ENCODE measurements at regions not wholly inside any gene's neighbourhood (a gene's known extent, or its start where the extent isn't known, plus 50 kb on each side); places are given as distances from the start of the nearest gene placed in this dataset.
"Not testable (repeated sequence)": the region's sequence is repeated elsewhere in the genome, so short reads cannot be mapped to it uniquely, and the experiment has no call there.

DNA sequence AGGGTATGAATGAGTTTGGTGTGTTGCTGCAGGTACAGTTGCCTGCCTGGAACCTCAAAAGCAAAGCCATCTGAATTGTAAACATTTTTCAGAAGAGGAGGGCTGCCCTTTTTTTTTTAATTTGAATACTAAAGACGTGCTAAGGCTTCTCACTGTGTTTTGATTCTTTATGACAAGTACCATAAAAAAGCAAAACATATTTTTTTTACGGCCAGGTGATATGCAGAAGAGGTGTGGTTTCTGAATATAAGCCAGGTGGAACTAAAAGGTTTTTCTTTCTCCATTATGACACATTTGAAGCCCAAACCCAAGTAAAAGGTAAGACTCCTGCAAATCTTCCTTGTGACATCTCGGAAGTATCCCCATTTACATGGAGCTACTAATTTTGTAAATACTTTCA lies 246.3 kb downstream of the IRS1 start:
- H3K9me3 Mint-ChIP-seq: no peaks in the 10 kb centered on the region
- no peaks in the 10 kb centered on the region for H3K4me1 Mint-ChIP-seq
- H3K36me3 Mint-ChIP-seq: no peaks in the 10 kb centered on the region
- no peak overlapping the region for H3K4me3 Mint-ChIP-seq
- H3K27me3 Mint-ChIP-seq: peaks cover 12% of the 10 kb centered on the region
- no peak overlapping the region for H3K27ac Mint-ChIP-seq
- ATAC-seq: no peak

DNA sequence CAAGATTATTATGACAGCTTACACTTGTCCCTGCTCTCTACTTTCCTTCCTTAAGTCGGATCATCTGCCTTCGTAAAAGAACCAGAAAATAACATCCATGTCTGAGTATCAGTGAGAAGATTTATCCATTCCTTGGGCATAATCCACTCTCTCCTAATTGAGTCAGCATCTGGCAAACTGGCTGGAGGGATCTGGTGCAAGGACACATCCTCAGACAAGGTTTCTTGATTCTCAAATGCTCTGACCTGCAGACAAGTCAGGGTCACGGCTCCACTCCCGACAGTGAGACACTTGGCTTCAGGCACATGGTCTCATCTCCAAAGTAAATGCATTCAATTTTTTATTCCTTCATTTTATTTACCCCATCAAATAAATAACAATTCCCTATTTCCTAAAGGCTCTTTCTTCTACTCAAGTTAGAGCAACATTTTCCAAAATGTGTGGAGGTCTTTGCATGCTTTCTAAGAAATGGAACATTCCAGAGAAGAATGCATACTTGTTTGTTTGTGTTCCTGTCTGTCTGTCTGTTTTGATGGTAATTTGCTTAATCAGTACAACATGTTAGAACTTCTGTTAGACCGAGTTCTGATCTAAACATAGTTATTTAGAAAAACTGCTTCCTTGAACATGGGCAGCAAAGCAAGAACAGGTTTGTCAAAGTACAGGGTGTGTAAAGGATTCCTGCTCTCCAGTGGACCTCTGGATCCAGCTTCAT lies 246.9 kb downstream of the IRS1 start:
- H3K4me3 Mint-ChIP-seq: no peak overlapping the region
- no peaks in the 10 kb centered on the region for H3K36me3 Mint-ChIP-seq
- no peak overlapping the region for H3K27ac Mint-ChIP-seq
- peaks cover 12% of the 10 kb centered on the region for H3K27me3 Mint-ChIP-seq
- ATAC-seq: no peak
- H3K4me1 Mint-ChIP-seq: no peaks in the 10 kb centered on the region
- no peaks in the 10 kb centered on the region for H3K9me3 Mint-ChIP-seq

DNA sequence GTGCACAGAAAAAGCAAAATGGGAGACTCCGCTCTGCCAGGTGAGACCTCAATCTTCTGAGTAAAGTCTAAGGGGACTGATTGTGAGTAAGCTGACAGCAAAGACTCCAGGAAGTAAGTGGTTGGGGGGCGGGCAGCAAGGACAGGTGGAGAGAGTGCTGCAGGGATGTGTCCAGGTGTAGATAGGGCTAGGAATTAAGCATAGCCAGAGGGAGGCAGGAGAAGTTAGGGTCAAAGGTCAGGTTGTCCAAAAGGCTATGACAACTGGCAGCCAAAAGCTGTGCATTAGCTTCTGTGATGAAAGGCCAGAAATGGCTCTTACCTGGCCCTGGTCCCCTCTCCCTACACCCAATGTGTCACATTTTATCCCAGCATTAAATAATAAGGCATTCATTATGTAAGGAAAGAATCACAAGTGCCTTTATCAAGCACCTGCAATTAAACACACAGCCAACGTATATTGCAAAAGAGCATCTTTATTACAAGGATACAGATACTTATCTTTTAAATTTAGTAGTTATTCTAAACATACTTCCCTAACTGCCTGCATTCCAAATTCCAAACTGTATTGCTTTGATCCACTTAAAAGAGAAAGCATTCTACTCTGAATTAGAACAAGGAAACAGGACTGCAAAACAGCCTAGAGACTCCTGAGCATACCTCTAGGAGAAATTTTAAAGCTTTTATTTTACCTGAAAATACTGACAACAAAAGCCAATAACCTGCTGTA lies 247.9 kb downstream of the IRS1 start:
- no peak for ATAC-seq
- Mint-ChIP-seq H3K27ac (no peak overlapping the region), H3K36me3 (no peaks in the 10 kb centered on the region), H3K4me3 (no peak overlapping the region), H3K9me3 (no peaks in the 10 kb centered on the region), H3K4me1 (no peaks in the 10 kb centered on the region), H3K27me3 (peaks cover 4% of the 10 kb centered on the region)

DNA sequence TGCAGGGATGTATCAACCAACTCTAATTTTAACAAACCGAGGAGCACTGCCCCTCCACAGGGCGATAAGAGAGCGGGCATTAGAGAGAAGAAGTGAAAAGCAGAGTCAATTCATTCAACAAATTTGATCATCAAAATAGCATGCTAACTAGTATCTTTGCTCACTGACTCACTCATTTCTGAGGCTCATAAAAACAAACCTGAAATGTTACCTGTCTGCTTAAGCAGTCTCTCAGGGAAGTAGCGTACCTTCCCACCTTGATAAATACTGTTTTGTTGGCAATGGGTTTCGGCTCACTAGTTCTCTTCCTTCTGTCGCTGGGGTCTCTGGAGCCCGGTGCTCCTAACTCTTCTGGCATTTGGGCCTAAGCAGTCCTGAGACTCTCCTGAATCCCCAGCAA lies 248.8 kb downstream of the IRS1 start:
- Mint-ChIP-seq H3K27ac (no peak overlapping the region), H3K4me3 (no peak overlapping the region), H3K27me3 (no peaks in the 10 kb centered on the region), H3K36me3 (no peaks in the 10 kb centered on the region), H3K9me3 (no peaks in the 10 kb centered on the region), H3K4me1 (no peaks in the 10 kb centered on the region)
- no peak for ATAC-seq

DNA sequence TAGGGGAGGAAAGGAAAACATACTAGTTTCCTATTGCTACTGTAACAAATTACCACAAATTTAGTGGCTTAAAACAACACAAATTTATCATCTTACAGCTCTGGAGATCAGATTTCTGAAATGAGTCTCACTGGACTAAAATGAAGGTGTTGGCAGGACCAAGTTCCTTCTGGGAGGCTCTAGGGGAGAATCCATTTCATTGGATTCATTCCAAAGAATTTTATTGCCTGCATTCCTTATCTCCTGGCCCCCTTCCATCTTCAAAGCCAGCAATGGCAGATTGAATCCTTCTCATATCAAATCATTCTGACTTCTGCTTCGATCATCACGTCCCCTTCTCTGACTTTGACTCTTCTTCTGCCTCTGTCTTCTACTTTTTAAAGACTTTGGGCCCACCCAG lies 250.9 kb downstream of the IRS1 start:
- Mint-ChIP-seq H3K36me3 (no peaks in the 10 kb centered on the region), H3K27me3 (no peaks in the 10 kb centered on the region), H3K4me1 (no peaks in the 10 kb centered on the region), H3K4me3 (no peak overlapping the region), H3K9me3 (no peaks in the 10 kb centered on the region), H3K27ac (no peak overlapping the region)
- ATAC-seq: no peak

DNA sequence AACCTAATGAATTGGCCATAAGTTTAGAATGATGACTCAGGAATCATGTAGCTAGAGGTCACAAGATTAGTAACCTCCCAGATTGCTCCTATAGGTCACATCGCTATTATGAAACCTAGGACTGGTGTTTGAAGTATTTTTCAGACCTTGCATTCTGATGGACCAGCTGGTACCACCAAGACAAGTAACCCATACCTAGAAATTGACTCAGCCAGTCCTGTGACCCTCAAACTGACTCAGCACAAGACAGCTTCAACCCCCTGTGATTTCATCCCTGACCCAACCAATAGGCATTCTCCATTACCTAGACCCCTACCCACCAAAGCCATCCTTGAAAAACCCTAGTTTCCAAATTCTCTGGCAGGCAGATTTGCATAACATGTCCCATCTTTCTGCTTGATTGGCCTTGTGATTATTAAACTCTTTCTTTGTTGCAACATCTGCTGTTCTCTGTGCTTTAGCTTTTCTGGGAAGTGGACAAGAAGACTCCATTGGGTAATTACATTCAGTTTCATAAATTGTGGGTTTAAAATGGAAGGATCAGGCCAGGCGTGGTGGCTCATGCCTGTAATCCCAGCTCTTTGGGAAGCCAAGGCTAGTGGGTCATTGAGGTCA lies 254.9 kb downstream of the IRS1 start:
- no peak for ATAC-seq
- Mint-ChIP-seq H3K36me3 (no peaks in the 10 kb centered on the region), H3K27me3 (no peaks in the 10 kb centered on the region), H3K4me1 (no peaks in the 10 kb centered on the region), H3K9me3 (peaks cover 2% of the 10 kb centered on the region), H3K4me3 (no peak overlapping the region), H3K27ac (no peak overlapping the region)

DNA sequence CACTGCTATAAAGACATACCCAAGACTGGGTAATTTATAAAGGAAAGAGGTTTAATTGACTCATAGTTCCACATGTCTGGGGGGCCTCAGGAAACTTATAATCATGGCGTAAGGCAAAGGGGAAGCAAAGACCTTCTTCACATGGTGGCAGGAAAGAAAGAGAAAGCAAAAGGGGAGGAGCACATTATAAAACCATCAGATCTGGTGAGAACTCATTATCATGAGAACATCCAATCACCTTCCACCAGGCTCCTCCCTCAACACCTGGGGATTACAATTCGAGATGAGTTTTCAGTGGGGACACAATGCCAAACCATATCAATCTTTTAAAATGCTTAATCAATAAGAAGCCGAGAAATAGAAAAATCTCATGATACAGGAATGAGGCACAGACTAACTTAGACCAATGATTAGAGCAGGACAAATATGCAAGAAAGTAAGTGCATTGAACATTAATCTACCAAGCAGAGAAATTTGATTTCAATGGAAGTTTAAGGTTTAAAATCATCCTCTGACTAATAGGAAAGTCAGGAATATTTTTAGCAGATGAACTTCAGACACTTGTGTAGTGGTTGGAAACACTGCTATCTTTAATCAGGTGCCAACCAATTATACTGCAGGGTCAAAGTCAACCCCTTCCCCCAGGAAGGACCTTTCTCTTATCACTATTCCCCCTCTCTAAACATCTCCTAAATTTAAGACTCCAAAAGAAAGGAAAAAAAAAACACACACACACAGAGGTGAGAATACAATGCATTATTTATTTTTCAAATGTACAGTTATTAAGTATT lies 259.2 kb downstream of the IRS1 start:
- ATAC-seq: no peak
- Mint-ChIP-seq H3K27me3 (no peaks in the 10 kb centered on the region), H3K4me1 (no peaks in the 10 kb centered on the region), H3K27ac (no peak overlapping the region), H3K36me3 (no peaks in the 10 kb centered on the region), H3K9me3 (peaks cover 2% of the 10 kb centered on the region), H3K4me3 (no peak overlapping the region)

DNA sequence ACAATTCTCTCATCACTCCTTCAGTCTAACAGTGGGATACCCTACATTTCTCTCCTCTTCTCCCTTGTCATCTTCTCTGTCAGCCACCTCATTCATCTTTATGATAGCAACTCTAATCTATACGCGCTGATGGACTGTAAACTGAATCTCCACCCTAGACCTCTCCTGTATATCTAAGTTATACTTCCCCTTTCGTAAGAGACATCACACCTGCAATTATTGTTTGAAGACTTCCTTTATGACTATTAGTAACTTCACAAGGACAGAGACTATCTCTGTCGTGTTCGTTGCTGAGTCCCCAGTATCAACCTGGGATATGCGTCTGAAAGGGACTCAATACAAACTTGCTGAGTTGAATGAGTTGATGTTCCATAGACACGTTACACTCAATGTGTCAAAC lies 263.2 kb downstream of the IRS1 start:
- no peak overlapping the region for H3K27ac Mint-ChIP-seq

DNA sequence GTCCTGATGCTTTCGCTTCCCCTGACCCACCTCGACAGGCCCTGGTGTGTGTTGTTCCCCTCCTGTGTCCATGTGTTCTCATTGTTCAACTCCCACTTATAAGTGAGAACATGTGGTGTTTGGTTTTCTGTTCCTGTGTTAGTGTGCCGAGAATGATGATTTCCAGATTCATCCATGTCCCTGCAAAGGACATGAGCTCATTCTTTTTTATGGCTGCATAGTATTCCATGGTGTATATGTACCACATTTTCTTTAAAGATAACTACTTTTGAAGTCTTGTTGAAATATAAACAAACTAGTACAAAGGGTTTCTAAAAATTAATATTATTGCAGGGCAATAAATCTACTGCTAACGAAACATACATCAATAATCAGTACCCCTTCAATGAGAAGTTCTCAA lies 266.6 kb downstream of the IRS1 start:
- H3K27me3 Mint-ChIP-seq, H3K4me1 Mint-ChIP-seq, H3K9me3 Mint-ChIP-seq, H3K36me3 Mint-ChIP-seq, H3K4me3 Mint-ChIP-seq, ATAC-seq, H3K27ac Mint-ChIP-seq: not testable (repeated sequence)

More for the DNA sequence above, 263.2 kb downstream of the IRS1 start:
- no peaks in the 10 kb centered on the region for H3K36me3 Mint-ChIP-seq
- no peaks in the 10 kb centered on the region for H3K27me3 Mint-ChIP-seq
- H3K9me3 Mint-ChIP-seq: peaks cover 2% of the 10 kb centered on the region
- H3K4me3 Mint-ChIP-seq: no peak overlapping the region
- ATAC-seq: no peak
- no peaks in the 10 kb centered on the region for H3K4me1 Mint-ChIP-seq

DNA sequence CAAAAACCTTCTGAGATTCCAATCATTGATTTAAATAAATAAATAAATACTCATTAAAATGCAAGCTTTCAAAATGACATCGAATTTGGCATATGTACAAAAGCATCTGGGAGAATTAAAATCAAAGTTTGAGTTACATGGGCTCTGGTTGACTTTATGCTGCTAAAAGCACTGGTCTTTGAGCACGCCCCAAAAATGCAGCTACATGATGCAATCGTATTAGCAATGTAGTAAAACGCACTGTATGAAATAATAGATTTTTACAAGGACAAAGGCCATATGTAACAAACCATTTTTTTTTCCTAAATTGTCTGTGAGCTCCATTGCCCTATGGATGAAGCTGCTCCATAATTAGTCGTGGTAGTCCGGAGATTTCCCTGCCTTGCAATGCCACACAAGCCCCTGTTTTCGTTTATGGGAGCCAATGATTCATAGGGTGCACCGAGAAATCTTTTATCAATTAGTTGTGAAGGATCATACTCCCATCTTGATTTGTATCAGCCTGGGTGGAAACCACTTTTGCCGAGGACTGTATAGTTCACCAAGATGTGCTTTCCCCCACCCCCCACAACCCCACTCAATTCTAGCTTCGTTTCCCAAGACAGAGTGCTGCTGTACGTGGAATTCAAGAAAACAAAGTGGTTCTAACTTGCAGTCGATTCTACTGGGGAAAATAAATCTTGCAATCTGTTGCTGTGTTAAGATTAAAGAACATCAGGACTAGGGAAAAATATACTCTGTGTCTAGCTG lies 268.4 kb downstream of the IRS1 start:
- peaks cover 2% of the 10 kb centered on the region for H3K9me3 Mint-ChIP-seq
- H3K27ac Mint-ChIP-seq: no peak overlapping the region
- H3K36me3 Mint-ChIP-seq: no peaks in the 10 kb centered on the region
- no peaks in the 10 kb centered on the region for H3K4me1 Mint-ChIP-seq
- H3K4me3 Mint-ChIP-seq: no peak overlapping the region
- ATAC-seq: no peak
- no peaks in the 10 kb centered on the region for H3K27me3 Mint-ChIP-seq

DNA sequence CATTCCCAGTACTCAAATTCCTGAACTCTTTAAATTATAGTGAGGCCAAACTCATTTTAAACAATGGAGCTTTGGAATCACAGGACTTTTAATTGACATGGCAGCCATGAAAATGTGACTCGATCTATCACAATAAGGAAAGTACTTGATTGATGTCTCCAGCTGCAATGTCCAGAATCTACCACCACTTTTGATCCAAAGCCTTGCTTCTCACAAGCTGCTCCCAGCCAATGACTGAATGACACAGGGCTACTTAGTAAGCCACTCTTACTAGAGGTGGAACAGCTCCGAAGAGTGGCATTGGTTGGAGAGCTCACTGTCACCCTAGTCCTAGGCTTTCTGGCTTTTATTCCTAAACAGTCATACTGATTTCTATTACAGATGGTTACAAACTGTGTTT lies 270.1 kb downstream of the IRS1 start:
- H3K27me3 Mint-ChIP-seq: no peaks in the 10 kb centered on the region
- peaks cover 2% of the 10 kb centered on the region for H3K9me3 Mint-ChIP-seq
- H3K4me1 Mint-ChIP-seq: no peaks in the 10 kb centered on the region
- ATAC-seq: no peak
- H3K27ac Mint-ChIP-seq: no peak overlapping the region
- H3K4me3 Mint-ChIP-seq: no peak overlapping the region
- no peaks in the 10 kb centered on the region for H3K36me3 Mint-ChIP-seq

DNA sequence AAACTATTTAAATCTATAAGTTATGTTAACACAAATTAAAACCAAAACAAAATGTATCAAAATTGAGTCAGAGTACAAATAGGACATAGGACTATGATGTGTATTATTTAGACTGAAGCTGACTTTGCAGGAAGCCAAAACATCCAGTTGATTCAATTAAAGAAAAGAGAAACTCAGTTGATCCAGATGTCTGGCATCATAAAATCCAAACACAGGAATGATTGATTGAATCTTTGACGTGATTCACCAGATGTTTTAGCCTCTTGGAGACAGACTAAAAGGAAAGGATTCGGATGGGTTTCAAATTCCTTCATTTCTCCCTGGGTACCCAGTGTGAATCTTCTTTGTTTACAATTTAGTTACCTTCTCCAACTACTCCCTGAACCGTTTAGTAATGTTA lies 272.9 kb downstream of the IRS1 start:
- no peak for ATAC-seq
- Mint-ChIP-seq H3K4me3 (no peak overlapping the region), H3K27ac (no peak overlapping the region), H3K36me3 (no peaks in the 10 kb centered on the region), H3K27me3 (no peaks in the 10 kb centered on the region), H3K9me3 (no peaks in the 10 kb centered on the region), H3K4me1 (no peaks in the 10 kb centered on the region)

DNA sequence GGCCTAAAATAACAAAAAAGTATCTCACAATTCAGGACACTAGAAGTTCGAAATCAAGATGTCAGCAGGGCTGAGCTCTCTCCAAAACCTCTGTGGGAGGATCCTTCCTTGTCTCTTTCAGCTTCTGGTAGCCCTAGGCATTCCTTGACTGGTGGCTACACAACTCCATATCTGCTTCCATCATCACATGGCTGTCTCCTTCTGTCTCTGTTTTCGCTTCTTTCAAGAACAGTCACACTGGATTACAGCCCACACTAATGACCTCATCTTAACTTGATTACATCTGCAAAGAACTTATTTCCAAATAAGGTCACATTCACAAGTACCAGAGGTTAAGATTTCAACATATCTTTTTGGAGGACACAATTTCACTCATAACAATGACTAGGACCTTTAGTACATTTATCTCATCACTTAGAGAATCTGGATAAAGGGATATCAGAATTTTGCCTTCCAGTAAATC lies 275.2 kb downstream of the IRS1 start:
- H3K27ac Mint-ChIP-seq: no peak overlapping the region
- H3K4me1 Mint-ChIP-seq: no peaks in the 10 kb centered on the region
- no peak for ATAC-seq
- H3K27me3 Mint-ChIP-seq: no peaks in the 10 kb centered on the region
- no peak overlapping the region for H3K4me3 Mint-ChIP-seq
- no peaks in the 10 kb centered on the region for H3K36me3 Mint-ChIP-seq
- H3K9me3 Mint-ChIP-seq: peaks cover 4% of the 10 kb centered on the region

DNA sequence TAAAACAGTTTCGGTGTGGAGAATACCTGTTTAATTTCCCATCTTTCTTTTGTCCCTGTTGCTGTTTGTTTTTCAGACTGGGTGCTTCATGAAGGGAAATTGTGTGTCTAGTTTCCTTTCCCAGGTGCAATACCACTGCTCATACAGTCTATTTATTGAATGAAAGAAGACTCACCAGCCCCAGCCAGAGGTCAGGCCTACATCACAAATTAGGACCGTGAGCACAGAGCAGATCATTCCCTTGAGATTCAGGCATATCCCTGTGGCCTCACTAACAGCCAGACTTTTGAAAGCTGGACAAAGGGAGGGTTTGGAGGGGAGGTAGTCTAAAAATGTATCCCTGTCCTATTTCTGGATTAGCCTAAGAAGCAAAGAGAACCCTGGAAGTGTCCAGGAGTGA lies 278.9 kb downstream of the IRS1 start:
- Mint-ChIP-seq H3K36me3 (no peaks in the 10 kb centered on the region), H3K27ac (no peak overlapping the region), H3K27me3 (no peaks in the 10 kb centered on the region), H3K4me3 (no peak overlapping the region), H3K4me1 (no peaks in the 10 kb centered on the region), H3K9me3 (peaks cover 4% of the 10 kb centered on the region)
- ATAC-seq: no peak
